DOHH2 (cell line): ENCODE measurements at regions not wholly inside any gene's neighbourhood (a gene's known extent, or its start where the extent isn't known, plus 50 kb on each side); places are given as distances from the start of the nearest gene placed in this dataset.

Experiments
- H3F3A ChIP-seq: fragments of 200-600 bp; sonication (generic), shearing (Covaris generic); 2 replicates; pipeline ENCODE4 v1.6.0; 2016; ENCODE audit warnings: antibody characterized with exemption, mild to moderate bottlenecking; ENCODE audit not compliant: control insufficient read depth, insufficient read depth
- H3K27ac ChIP-seq: fragments of 200-600 bp; sonication (generic); 2 replicates; pipeline ENCODE4 v1.5.1; 2014; ENCODE audit warnings: low read depth, mild to moderate bottlenecking, low read length, moderate library complexity
- H3K27me3 ChIP-seq: fragments of 200-600 bp; sonication (generic); 2 replicates; pipeline ENCODE4 v1.6.1; 2014; ENCODE audit warnings: mild to moderate bottlenecking, low read length, mixed read lengths; ENCODE audit not compliant: control insufficient read depth
- H3K36me3 ChIP-seq: fragments of 200-600 bp; sonication (generic); 2 replicates; pipeline ENCODE4 v1.6.1; 2014; ENCODE audit warnings: mild to moderate bottlenecking, low read length, moderate library complexity, mixed read lengths; ENCODE audit not compliant: control insufficient read depth
- H3K4me1 ChIP-seq: fragments of 200-600 bp; sonication (generic); 2 replicates; pipeline ENCODE4 v1.6.1; 2014; ENCODE audit warnings: mild to moderate bottlenecking, low read length, mixed read lengths; ENCODE audit not compliant: control insufficient read depth
- H3K4me2 ChIP-seq: fragments of 200-600 bp; sonication (generic); 2 replicates; pipeline ENCODE4 v1.6.0; 2014; ENCODE audit warnings: mild to moderate bottlenecking, low read length, moderate library complexity
- H3K4me3 ChIP-seq: fragments of 200-600 bp; sonication (generic); 2 replicates; pipeline ENCODE4 v1.5.1; 2014; ENCODE audit warnings: mild to moderate bottlenecking, low read length, mixed read lengths
- H3K79me2 ChIP-seq: fragments of 200-600 bp; sonication (generic); 2 replicates; pipeline ENCODE4 v1.6.1; 2014; ENCODE audit warnings: mild to moderate bottlenecking, low read length, mixed read lengths; ENCODE audit not compliant: control insufficient read depth
- H3K9me2 ChIP-seq: fragments of 200-600 bp; sonication (generic); replicated peaks from 2 replicates; pipeline ENCODE4 v1.6.1; 2014; ENCODE audit warnings: mild to moderate bottlenecking, low read length, mixed read lengths; ENCODE audit not compliant: control insufficient read depth
- H3K9me3 ChIP-seq: fragments of 200-600 bp; sonication (generic); 2 replicates; pipeline ENCODE4 v1.6.1; 2014; ENCODE audit warnings: antibody characterized with exemption, low read length, mixed read lengths; ENCODE audit not compliant: control insufficient read depth, insufficient read depth
- H4K20me1 ChIP-seq: fragments of 200-600 bp; sonication (generic); 2 replicates; pipeline ENCODE4 v1.6.0; 2014; ENCODE audit warnings: low read depth, mild to moderate bottlenecking, antibody characterized with exemption, low read length, moderate library complexity; ENCODE audit not compliant: control insufficient read depth, insufficient read depth
- EZH2phosphoT487 ChIP-seq: fragments of 200-600 bp; sonication (generic); IDR thresholded peaks from 2 replicates; pipeline ENCODE4 v1.6.1; 2017; ENCODE audit warnings: borderline replicate concordance, mild to moderate bottlenecking, antibody characterized with exemption, low read length, moderate library complexity, mixed read lengths
- TF ChIP-seq, protein P1 (sequence below): fragments of 200-600 bp; sonication (generic); IDR thresholded peaks from one replicate; pipeline ENCODE4 v1.5.1; 2014; ENCODE audit warnings: antibody characterized with exemption, mild to moderate bottlenecking, low read depth, low read length; ENCODE audit not compliant: poor library complexity, severe bottlenecking

DNA sequence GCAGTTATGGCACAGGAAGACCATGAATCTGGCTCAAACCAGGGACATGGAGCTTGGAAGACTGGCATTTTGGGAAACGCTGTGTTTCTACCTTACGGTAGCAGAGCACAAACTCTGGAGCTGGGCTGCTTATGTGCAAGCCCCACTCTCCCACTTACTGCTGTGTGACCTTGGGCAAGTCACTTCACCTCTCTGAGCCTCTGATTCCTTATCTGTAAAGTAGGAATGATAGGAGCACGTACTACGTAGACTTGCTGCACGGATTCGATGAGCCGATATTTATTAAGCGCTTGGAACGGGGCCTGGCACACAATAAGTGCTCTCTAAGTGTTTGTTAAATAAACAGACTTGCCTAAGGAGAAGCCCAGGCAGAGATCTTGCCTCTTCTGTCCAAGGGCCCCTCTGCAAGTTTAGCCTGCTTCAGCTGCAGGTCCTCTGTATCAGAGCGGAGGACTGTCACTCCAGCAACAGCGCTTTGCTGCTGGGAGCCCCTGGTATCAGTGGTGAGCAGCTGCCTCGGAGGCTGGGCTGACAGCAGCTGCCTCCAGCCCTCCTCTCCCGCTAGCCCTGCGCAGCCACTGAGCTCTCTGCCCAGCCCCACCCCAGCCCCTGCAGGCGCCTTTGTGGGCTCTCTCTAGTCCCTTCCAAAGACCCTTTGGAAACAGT, 96.9 kb upstream of the ANO1 start:
- H3K4me1 ChIP-seq = no peaks in the 10 kb centered on the region; the same call in 1 of the 2 replicates
- H3K36me3 ChIP-seq = no peaks in the 10 kb centered on the region
- no peak overlapping the region for H3K4me2 ChIP-seq
- H3K4me3 ChIP-seq = no peak overlapping the region
- H3K27ac ChIP-seq = no peak overlapping the region
- no peaks in the 10 kb centered on the region for H3F3A ChIP-seq
- no peaks in the 10 kb centered on the region for H3K9me3 ChIP-seq
- H3K27me3 ChIP-seq = peaks cover 13% of the 10 kb centered on the region
- H3K79me2 ChIP-seq = no peaks in the 10 kb centered on the region
- H4K20me1 ChIP-seq = no peaks in the 10 kb centered on the region
- no peak for TF ChIP-seq EZH2phosphoT487
- TF ChIP-seq, protein P1, sequence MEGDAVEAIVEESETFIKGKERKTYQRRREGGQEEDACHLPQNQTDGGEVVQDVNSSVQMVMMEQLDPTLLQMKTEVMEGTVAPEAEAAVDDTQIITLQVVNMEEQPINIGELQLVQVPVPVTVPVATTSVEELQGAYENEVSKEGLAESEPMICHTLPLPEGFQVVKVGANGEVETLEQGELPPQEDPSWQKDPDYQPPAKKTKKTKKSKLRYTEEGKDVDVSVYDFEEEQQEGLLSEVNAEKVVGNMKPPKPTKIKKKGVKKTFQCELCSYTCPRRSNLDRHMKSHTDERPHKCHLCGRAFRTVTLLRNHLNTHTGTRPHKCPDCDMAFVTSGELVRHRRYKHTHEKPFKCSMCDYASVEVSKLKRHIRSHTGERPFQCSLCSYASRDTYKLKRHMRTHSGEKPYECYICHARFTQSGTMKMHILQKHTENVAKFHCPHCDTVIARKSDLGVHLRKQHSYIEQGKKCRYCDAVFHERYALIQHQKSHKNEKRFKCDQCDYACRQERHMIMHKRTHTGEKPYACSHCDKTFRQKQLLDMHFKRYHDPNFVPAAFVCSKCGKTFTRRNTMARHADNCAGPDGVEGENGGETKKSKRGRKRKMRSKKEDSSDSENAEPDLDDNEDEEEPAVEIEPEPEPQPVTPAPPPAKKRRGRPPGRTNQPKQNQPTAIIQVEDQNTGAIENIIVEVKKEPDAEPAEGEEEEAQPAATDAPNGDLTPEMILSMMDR = no peak
- H3K9me2 ChIP-seq = no peaks in the 10 kb centered on the region

DNA sequence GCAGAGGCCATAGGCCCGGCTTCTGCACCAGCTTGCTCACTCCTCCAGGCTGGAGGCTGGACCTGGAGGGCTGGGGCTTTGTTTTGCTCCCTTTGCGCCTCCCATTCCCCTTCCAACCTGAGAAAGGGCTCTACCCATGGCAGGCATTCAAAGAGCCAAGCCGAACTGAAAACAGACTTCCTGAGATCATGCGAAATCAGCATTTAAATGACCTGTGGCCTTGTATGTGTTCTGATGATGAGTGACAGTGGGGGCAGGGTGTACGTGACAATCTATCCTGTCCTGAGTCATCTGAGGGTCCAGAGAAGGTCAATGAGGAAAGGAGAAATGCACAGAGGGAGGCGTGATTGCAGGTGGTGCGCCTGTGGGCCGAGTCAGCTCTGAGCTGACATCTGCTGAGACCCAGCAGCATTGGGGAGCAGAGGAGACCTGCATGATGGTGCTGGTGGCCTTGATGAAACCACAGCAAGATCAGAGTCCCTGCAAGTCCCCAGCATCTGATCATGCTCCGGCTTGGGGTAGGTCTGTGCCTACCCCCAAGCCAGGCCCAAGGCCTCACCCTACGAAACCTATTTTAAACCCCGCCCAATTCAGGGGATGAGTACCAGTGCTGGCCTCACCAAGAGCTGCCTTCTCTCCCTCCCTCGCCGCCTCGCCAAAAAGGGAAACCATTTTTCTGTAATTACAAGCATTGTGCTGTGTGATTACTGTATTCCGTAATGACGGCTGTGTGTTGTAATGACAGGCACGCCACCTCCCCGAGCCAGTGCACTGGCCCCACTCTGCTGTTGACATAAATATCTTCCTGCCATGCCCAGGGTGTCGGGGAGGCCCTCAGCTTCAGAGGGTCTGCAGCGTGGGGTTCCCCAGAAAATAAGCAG, 95.2 kb upstream of the ANO1 start:
- Histone ChIP-seq H3K27ac (no peak overlapping the region), H3K79me2 (no peaks in the 10 kb centered on the region), H3K4me2 (no peak overlapping the region), H3K9me3 (no peaks in the 10 kb centered on the region), H3F3A (no peaks in the 10 kb centered on the region), H3K9me2 (no peaks in the 10 kb centered on the region), H3K27me3 (peaks cover 13% of the 10 kb centered on the region), H3K4me3 (no peak overlapping the region), H3K4me1 (peaks cover 4% of the 10 kb centered on the region; the same call in 1 of the 2 replicates), H3K36me3 (no peaks in the 10 kb centered on the region), H4K20me1 (no peaks in the 10 kb centered on the region)
- no peak for TF ChIP-seq EZH2phosphoT487

DNA sequence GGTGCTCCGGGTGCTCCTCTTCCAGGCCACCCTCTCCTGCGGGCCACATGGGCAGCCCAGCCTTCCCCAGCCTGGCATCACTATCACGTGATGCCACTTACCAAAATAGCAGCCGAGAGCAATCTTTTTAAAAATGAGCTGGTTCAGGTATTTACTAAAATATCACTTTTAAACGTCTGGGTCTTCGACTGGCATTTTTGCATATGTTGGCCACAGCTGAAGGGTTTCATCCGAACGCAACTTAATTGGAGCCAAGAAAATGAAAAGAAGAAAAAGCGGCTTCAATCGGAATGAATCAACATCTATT, 94.6 kb upstream of the ANO1 start:
- H3K79me2 ChIP-seq = no peaks in the 10 kb centered on the region
- no peak for TF ChIP-seq EZH2phosphoT487
- TF ChIP-seq, protein P1 = no peak
- H3K4me2 ChIP-seq = no peak overlapping the region
- H3K9me3 ChIP-seq = no peaks in the 10 kb centered on the region
- H3K9me2 ChIP-seq = no peaks in the 10 kb centered on the region
- H4K20me1 ChIP-seq = no peaks in the 10 kb centered on the region
- H3K27me3 ChIP-seq = peaks cover 17% of the 10 kb centered on the region
- no peak overlapping the region for H3K4me3 ChIP-seq
- H3F3A ChIP-seq = no peaks in the 10 kb centered on the region
- H3K4me1 ChIP-seq = peaks cover 4% of the 10 kb centered on the region; the same call in 1 of the 2 replicates
- H3K36me3 ChIP-seq = no peaks in the 10 kb centered on the region
- no peak overlapping the region for H3K27ac ChIP-seq
